GM12878 (cell line): ENCODE measurements at regions not wholly inside any gene's neighbourhood (a gene's known extent, or its start where the extent isn't known, plus 50 kb on each side); places are given as distances from the start of the nearest gene placed in this dataset.

Source experiments
- ATAC-seq: fragments of 200-7000 bp; cut with Tn5 transposase; 3 replicates; pipeline ENCODE4 v1.9.1; 2020; ENCODE audit warnings: mild to moderate bottlenecking, moderate library complexity
- BruUV-seq: library from RNA; stranded (reverse); fragments of 400-500 nt; replicated peaks from 2 replicates; lab custom pipeline; 2021; lab: Mats Ljungman, UMichigan
- CTCF ChIA-PET: fragments of 300-600 bp; sonication (Branson Sonifier 250); formaldehyde crosslinking; extraction: SDS; loops from one replicate; lab custom pipeline; 2021; ENCODE audit warnings: inconsistent platforms; lab: Yijun Ruan, JAX
- POLR2A ChIA-PET: fragments of 350-600 bp; formaldehyde crosslinking; extraction: SDS; loops from one replicate; lab custom pipeline; 2021; ENCODE audit warnings: inconsistent platforms; lab: Charles Lee
- RAD21 ChIA-PET: fragments of 300-600 bp; sonication (Branson Sonifier 250); formaldehyde crosslinking; loops from one replicate; lab custom pipeline; 2023; ENCODE audit warnings: antibody characterized with exemption; ENCODE audit not compliant: unreplicated experiment; lab: Charles Lee
- SMC1A ChIA-PET: fragments of 300-600 bp; sonication (Branson Sonifier 250); formaldehyde crosslinking; loops from one replicate; lab custom pipeline; 2023; ENCODE audit not compliant: unreplicated experiment, uncharacterized antibody; lab: Charles Lee
- DNase-seq: peaks from one replicate; pipeline ENCODE4 v3.0.0-alpha.2; 2011; ENCODE audit warnings: low read depth, low spot score
- FAIRE-seq: peaks from 3 replicates; lab custom pipeline; 2011; peaks lifted over from hg19 to GRCh38; lab: Jason Lieb, UNC
- H2AFZ ChIP-seq: 2 replicates; pipeline ENCODE4 v1.6.0; 2011; ENCODE audit warnings: low read depth, low read length, control low read depth; ENCODE audit not compliant: control insufficient read depth
- H3K27ac ChIP-seq: 2 replicates; pipeline ENCODE4 v1.5.1; 2011; ENCODE audit warnings: control low read depth; ENCODE audit not compliant: control insufficient read depth, insufficient read depth
- H3K27me3 ChIP-seq, 2 experiments: replicated peaks in 1 of 2; 2 replicates each; pipeline versions ENCODE4 v1.6.0 to v1.6.1; 2011; ENCODE audit warnings: low read length in 1 of 2; ENCODE audit not compliant: control insufficient read depth in 2 of 2, insufficient read depth in 2 of 2
- H3K36me3 ChIP-seq, 2 experiments: 2 replicates each; pipeline ENCODE4 v1.5.1; 2011; ENCODE audit warnings: low read length in 1 of 2; ENCODE audit not compliant: control insufficient read depth in 2 of 2, insufficient read depth in 2 of 2
- H3K4me1 ChIP-seq: 2 replicates; pipeline ENCODE4 v1.6.1; 2011; ENCODE audit warnings: mild to moderate bottlenecking, low read length, moderate library complexity, mixed read lengths; ENCODE audit not compliant: control insufficient read depth, insufficient read depth
- H3K4me2 ChIP-seq: 2 replicates; pipeline ENCODE4 v1.6.0; 2011; ENCODE audit warnings: control low read depth; ENCODE audit not compliant: control insufficient read depth, insufficient read depth
- H3K4me3 ChIP-seq: fragments of 200-600 bp; sonication (generic); 2 replicates; pipeline ENCODE4 v1.5.1; 2016
- H3K79me2 ChIP-seq: 2 replicates; pipeline ENCODE4 v1.6.0; 2011; ENCODE audit warnings: low read length; ENCODE audit not compliant: control insufficient read depth, insufficient read depth
- H3K9ac ChIP-seq: 2 replicates; pipeline ENCODE4 v1.8.0; 2011; ENCODE audit warnings: low read length, control low read depth, mixed read lengths; ENCODE audit not compliant: control insufficient read depth, insufficient read depth
- H3K9me3 ChIP-seq: replicated peaks from 3 replicates; pipeline ENCODE4 v1.5.1; 2011; ENCODE audit warnings: mild to moderate bottlenecking, low read length; ENCODE audit not compliant: control insufficient read depth, insufficient read depth
- H4K20me1 ChIP-seq: 2 replicates; pipeline ENCODE4 v1.6.0; 2011; ENCODE audit not compliant: control insufficient read depth, insufficient read depth
- ATF2 ChIP-seq: IDR thresholded peaks from 2 replicates; pipeline ENCODE4 v1.6.1; 2012; ENCODE audit warnings: low read length, inconsistent platforms
- BCL11A ChIP-seq: IDR thresholded peaks from 2 replicates; pipeline ENCODE4 v1.6.1; 2011; ENCODE audit warnings: low read depth, low read length
- CEBPB ChIP-seq, 2 experiments: fragments of 150-350 bp in 1 of 2; IDR thresholded peaks; 2 replicates each; pipeline ENCODE4 v1.6.1; 2012 to 2014; ENCODE audit warnings: low read depth in 2 of 2, low read length in 2 of 2, borderline replicate concordance in 1 of 2, inconsistent platforms in 1 of 2
- CHD1 ChIP-seq: IDR thresholded peaks from 2 replicates; pipeline ENCODE4 v1.6.1; 2012; ENCODE audit warnings: low read depth, low read length, improper control_type of control experiment
- E2F4 ChIP-seq: IDR thresholded peaks from 2 replicates; pipeline ENCODE4 v1.6.1; 2012; ENCODE audit warnings: low read depth, low read length, improper control_type of control experiment
- HSF1 ChIP-seq: fragments of 150-350 bp; IDR thresholded peaks from 2 replicates; pipeline ENCODE4 v1.6.1; 2014; ENCODE audit warnings: mild to moderate bottlenecking, low read depth, low read length
- IKZF2 ChIP-seq, 2 experiments: fragments of 450-650 bp; IDR thresholded peaks; 2 replicates each; pipeline ENCODE4 v1.6.1; 2017; ENCODE audit warnings: mild to moderate bottlenecking in 2 of 2, moderate library complexity in 2 of 2
- MTA2 ChIP-seq: fragments of 450-650 bp; IDR thresholded peaks from 2 replicates; pipeline ENCODE4 v1.6.1; 2016; ENCODE audit warnings: low read depth, mild to moderate bottlenecking, moderate library complexity
- NFXL1 ChIP-seq: fragments of 450-650 bp; IDR thresholded peaks from 2 replicates; pipeline ENCODE4 v1.6.1; 2017; ENCODE audit warnings: antibody characterized with exemption, mild to moderate bottlenecking, borderline replicate concordance
- PKNOX1 ChIP-seq: fragments of 450-650 bp; IDR thresholded peaks from 2 replicates; pipeline ENCODE4 v1.6.1; 2016; ENCODE audit warnings: mild to moderate bottlenecking
- TARDBP ChIP-seq: IDR thresholded peaks from 2 replicates; pipeline ENCODE4 v1.6.1; 2016; ENCODE audit warnings: borderline replicate concordance
- YBX1 ChIP-seq: fragments of 450-650 bp; IDR thresholded peaks from 2 replicates; pipeline ENCODE4 v1.6.1; 2016; ENCODE audit warnings: antibody characterized with exemption
- ZNF217 ChIP-seq: fragments of 450-650 bp; IDR thresholded peaks from 2 replicates; pipeline ENCODE4 v1.6.1; 2017; ENCODE audit warnings: antibody characterized with exemption, mild to moderate bottlenecking
- WGBS: methylation state at CpG from one replicate; pipeline ENCODE4 v1.1.6; 2016; ENCODE audit warnings: low lambda C conversion rate; ENCODE audit not compliant: insufficient replicate concordance, insufficient coverage; ENCODE audit errors: missing lambda C conversion rate; 5-methylcytosine and 5-hydroxymethylcytosine counted together
- in situ Hi-C: fragments of 300-500 bp; cut with MboI; formaldehyde crosslinking; loops from 9 replicates; pipeline ENCODE4 v1.14.3; 2018; ENCODE audit warnings: mixed read lengths
- intact Hi-C: fragments of 100-400 bp; cut with micrococcal nuclease; formaldehyde crosslinking; loops from one replicate; pipeline ENCODE4 v1.14.2; 2022; ENCODE audit not compliant: unreplicated experiment

- Histone ChIP-seq H3K9ac (no peak overlapping the region), H3K79me2 (no peaks in the 10 kb centered on the region), H3K9me3 (no peaks in the 10 kb centered on the region), H3K4me1 (no peaks in the 10 kb centered on the region), H3K4me3 (no peak overlapping the region), H2AFZ (no peak overlapping the region), H3K27ac (no peak overlapping the region), H4K20me1 (no peaks in the 10 kb centered on the region), H3K4me2 (no peak overlapping the region), H3K36me3 (no peaks in the 10 kb centered on the region), H3K27me3 (no peaks in the 10 kb centered on the region)
- DNase-seq: no peak
- intact Hi-C loops: no loop called here
- 54% methylated on average over 6 of the region's 6 CpGs for WGBS
- ChIA-PET SMC1A (no interaction called here), CTCF (no interaction called here), POLR2A (no interaction called here), RAD21 (no interaction called here)
- in situ Hi-C loops: no loop called here
- TF ChIP-seq MTA2 (no peak), BCL11A (no peak), ATF2 (no peak), NFXL1 (no peak), IKZF2 (IDR thresholded peaks at IDR 0.05) (no peak), ZNF217 (no peak), CHD1 (no peak), CEBPB (IDR thresholded peaks at IDR 0.05; ENCODE audit: borderline replicate concordance in 1 of 2, low read depth in 2 of 2, low read length in 2 of 2) (no peak), E2F4 (no peak), YBX1 (no peak), TARDBP (no peak), HSF1 (no peak), PKNOX1 (no peak)
- ATAC-seq: no peak
- BruUV-seq: no TSS peak
- no peak for FAIRE-seq
Observed at GRCh38 chr10:52450762-52451291, 136.7 kb downstream of the DKK1 start.
